ENCODE measurements at regions not wholly inside any gene's neighbourhood (a gene's known extent, or its start where the extent isn't known, plus 50 kb on each side); places are given as distances from the start of the nearest gene placed in this dataset.

GRCh38 chr3:168895419-168895818 lies 768.1 kb downstream of the MECOM start:
- ATAC-seq (no peak), FAIRE-seq (no peak), DNase-seq (ENCODE audit: low spot score) (no peak)
- TF ChIP-seq PATZ1 (CRISPR knock-in tag; IDR thresholded peaks at IDR 0.05) = no peak
- TF ChIP-seq, protein P1, sequence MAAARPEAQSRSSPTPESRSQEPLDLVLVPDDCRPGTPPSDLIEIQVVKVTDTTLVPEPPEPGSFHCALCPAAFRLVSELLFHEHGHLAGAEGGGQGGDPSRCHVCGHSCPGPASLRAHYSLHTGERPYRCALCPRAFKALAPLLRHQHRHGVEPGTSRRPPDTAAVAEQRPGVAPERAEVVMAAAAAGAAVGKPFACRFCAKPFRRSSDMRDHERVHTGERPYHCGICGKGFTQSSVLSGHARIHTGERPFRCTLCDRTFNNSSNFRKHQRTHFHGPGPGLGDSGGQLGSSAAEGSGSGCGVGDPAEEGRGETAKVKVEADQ (CRISPR knock-in tag; IDR thresholded peaks at IDR 0.05; ENCODE audit: borderline replicate concordance) = no peak
- no peak for TF ChIP-seq ZNF792 (CRISPR knock-in tag; IDR thresholded peaks at IDR 0.05)
- TF ChIP-seq MAX (IDR thresholded peaks at IDR 0.05) = no peak
- TF ChIP-seq FOXK1 (CRISPR knock-in tag; IDR thresholded peaks at IDR 0.05; ENCODE audit: borderline replicate concordance, low read depth) = no peak
- no peak for TF ChIP-seq ZNF569 (CRISPR knock-in tag; IDR thresholded peaks at IDR 0.05; ENCODE audit: borderline replicate concordance)
- TF ChIP-seq XRCC5 (optimal IDR thresholded peaks at IDR 0.05; ENCODE audit: low read length) = no peak
- no peak for TF ChIP-seq HNF4G (IDR thresholded peaks at IDR 0.05; ENCODE audit: borderline replicate concordance, low read depth, low read length)
- no peak for TF ChIP-seq HNF4G (CRISPR knock-in tag; IDR thresholded peaks at IDR 0.05; ENCODE audit: borderline replicate concordance, low read depth)
- intact Hi-C loops (cut with micrococcal nuclease; ENCODE audit: unreplicated experiment) (no loop called here), in situ Hi-C loops (cut with HindIII; ENCODE audit: extremely low pct_ligation_motif_present, low pct_unique_long_range_greater_than_20kb) (no loop called here)
- peaks cover 15% of the 10 kb centered on the region for H3K4me1 ChIP-seq (ENCODE audit: insufficient read depth, low read length)
- H3K4me2 ChIP-seq (ENCODE audit: low read depth, low read length) = no peak overlapping the region
- 42% methylated on average over 1 of the region's 1 CpG for WGBS (ENCODE audit: low lambda C conversion rate)
- peaks cover 9% of the 10 kb centered on the region; the same call in 1 of the 2 replicates for H3K9me3 ChIP-seq (ENCODE audit: low read length)
- ChIA-PET POLR2A (no interaction called here), CTCF (ENCODE audit: low intra/inter-chr PET ratio, low total read pairs) (no interaction called here)
- no peak overlapping the region for H3K4me3 ChIP-seq (replicated peaks in 1 of 3; ENCODE audit: insufficient read depth in 1 of 3, low read depth in 2 of 3, low read length in 3 of 3)
- no peaks in the 10 kb centered on the region for H3K79me2 ChIP-seq (ENCODE audit: insufficient read depth, low read length)
- H4K20me1 ChIP-seq (ENCODE audit: insufficient read depth, low read length) = no peaks in the 10 kb centered on the region
- no peak overlapping the region for H3K27ac ChIP-seq (ENCODE audit: extremely low read length, insufficient read depth, low read length)
- H3K36me3 ChIP-seq (replicated peaks in 1 of 2; ENCODE audit: control insufficient read depth in 1 of 2, insufficient read depth in 2 of 2, low read length in 2 of 2) = no peaks in the 10 kb centered on the region
- BruUV-seq (replicated peaks) = no TSS peak
- H2AFZ ChIP-seq (ENCODE audit: low read length) = no peak overlapping the region
- no peaks in the 10 kb centered on the region for H3K27me3 ChIP-seq (ENCODE audit: control insufficient read depth in 1 of 2, insufficient read depth in 2 of 2, low read length in 2 of 2)
- H3K9ac ChIP-seq (ENCODE audit: insufficient read depth, low read depth, low read length) = no peak overlapping the region
